Suprapubic skin (tissue), 3 donors: ENCODE measurements at regions not wholly inside any gene's neighbourhood (a gene's known extent, or its start where the extent isn't known, plus 50 kb on each side); places are given as distances from the start of the nearest gene placed in this dataset.

ENCODE experiments used
- EP300 ChIP-seq: sonication (generic); formaldehyde crosslinking; IDR thresholded peaks from one replicate; pipeline ENCODE4 v1.6.1; 2017; ENCODE audit warnings: antibody characterized with exemption
- TF ChIP-seq, protein P1 (sequence below), 2 donors: fragments of 200-600 bp in 1 of 2; fragments of 450-650 bp in 1 of 2; sonication (generic) in 1 of 2; IDR thresholded peaks; one replicate each; pipeline ENCODE4 v1.5.1; 2016 to 2019; ENCODE audit warnings: antibody characterized with exemption in 2 of 2, mild to moderate bottlenecking in 1 of 2, moderate library complexity in 1 of 2

DNA sequence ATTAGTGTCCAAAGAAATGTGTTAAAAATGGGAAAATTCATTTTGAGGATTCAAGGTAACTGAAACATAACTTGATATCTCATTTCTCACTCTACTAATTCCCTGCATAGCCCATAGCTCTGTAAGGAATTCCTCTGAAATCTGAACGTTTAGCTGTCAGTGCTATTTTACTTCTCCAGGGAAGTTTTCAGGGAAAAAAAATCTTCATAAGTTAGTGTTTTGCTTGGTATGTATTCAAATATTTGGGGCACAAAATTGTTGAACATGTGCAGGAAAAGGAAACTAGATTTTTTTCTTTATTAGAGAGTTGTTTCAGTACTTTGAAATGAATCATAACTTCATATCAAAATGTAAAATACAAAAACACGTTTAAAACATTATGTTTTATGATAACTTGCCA lies 891.4 kb downstream of the CENPC start:
- TF ChIP-seq, protein P1, sequence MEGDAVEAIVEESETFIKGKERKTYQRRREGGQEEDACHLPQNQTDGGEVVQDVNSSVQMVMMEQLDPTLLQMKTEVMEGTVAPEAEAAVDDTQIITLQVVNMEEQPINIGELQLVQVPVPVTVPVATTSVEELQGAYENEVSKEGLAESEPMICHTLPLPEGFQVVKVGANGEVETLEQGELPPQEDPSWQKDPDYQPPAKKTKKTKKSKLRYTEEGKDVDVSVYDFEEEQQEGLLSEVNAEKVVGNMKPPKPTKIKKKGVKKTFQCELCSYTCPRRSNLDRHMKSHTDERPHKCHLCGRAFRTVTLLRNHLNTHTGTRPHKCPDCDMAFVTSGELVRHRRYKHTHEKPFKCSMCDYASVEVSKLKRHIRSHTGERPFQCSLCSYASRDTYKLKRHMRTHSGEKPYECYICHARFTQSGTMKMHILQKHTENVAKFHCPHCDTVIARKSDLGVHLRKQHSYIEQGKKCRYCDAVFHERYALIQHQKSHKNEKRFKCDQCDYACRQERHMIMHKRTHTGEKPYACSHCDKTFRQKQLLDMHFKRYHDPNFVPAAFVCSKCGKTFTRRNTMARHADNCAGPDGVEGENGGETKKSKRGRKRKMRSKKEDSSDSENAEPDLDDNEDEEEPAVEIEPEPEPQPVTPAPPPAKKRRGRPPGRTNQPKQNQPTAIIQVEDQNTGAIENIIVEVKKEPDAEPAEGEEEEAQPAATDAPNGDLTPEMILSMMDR (IDR thresholded peaks at IDR 0.05) = no peak
- no peak for TF ChIP-seq EP300
